ENCODE measurements at regions not wholly inside any gene's neighbourhood (a gene's known extent, or its start where the extent isn't known, plus 50 kb on each side); places are given as distances from the start of the nearest gene placed in this dataset.

DNA sequence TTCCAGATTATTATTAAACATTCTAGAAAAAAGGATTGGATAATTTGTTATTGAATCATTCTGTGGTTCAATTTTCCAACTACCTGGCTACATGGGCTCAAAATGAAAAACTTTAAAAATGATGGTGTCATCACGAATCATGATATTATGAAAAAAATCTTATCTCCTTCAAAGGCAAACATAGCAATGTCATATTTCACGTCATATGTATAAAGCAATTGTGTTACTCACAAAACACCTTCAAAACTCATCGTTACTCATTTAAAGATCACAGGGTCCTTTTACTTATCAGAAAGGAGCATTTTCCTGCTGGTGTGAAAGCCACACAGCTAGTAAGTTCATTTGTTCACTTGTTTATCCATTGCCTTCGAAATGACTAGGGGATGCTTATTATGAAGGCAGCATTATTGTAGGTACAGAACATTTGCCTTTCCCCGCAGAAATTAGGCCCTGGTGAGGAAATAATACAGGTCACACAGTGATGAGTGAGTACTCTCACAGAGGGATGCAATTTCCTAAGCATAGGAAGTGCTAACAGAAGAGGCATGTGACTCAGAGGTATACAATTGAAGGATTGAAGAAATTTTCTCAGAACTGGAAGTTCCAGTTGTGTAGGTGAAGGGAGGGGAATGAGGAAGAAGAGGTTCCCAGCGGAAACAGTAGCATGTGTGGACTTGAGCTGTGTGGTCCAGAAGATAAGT, 478.7 kb downstream of the INHBA start:
- TF ChIP-seq, protein P1, sequence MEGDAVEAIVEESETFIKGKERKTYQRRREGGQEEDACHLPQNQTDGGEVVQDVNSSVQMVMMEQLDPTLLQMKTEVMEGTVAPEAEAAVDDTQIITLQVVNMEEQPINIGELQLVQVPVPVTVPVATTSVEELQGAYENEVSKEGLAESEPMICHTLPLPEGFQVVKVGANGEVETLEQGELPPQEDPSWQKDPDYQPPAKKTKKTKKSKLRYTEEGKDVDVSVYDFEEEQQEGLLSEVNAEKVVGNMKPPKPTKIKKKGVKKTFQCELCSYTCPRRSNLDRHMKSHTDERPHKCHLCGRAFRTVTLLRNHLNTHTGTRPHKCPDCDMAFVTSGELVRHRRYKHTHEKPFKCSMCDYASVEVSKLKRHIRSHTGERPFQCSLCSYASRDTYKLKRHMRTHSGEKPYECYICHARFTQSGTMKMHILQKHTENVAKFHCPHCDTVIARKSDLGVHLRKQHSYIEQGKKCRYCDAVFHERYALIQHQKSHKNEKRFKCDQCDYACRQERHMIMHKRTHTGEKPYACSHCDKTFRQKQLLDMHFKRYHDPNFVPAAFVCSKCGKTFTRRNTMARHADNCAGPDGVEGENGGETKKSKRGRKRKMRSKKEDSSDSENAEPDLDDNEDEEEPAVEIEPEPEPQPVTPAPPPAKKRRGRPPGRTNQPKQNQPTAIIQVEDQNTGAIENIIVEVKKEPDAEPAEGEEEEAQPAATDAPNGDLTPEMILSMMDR (IDR thresholded peaks at IDR 0.05): no peak
- TF ChIP-seq EP300 (IDR thresholded peaks at IDR 0.05) (no peak), POLR2AphosphoS5 (IDR thresholded peaks at IDR 0.05) (no peak)
